Esophagus muscularis mucosa (tissue), 3 donors: ENCODE measurements at regions not wholly inside any gene's neighbourhood (a gene's known extent, or its start where the extent isn't known, plus 50 kb on each side); places are given as distances from the start of the nearest gene placed in this dataset.

Experiments
- CTCF ChIP-seq, 3 experiments: fragments of 200-600 bp in 2 of 3; fragments of 450-650 bp in 1 of 3; sonication (generic) in 2 of 3; IDR thresholded peaks; one replicate each; pipeline ENCODE4 v1.5.1; 2017 to 2019; ENCODE audit warnings: antibody characterized with exemption in 3 of 3, mild to moderate bottlenecking in 2 of 3, moderate library complexity in 1 of 3
- EP300 ChIP-seq: sonication (generic); formaldehyde crosslinking; IDR thresholded peaks from one replicate; pipeline ENCODE4 v1.6.1; 2017; ENCODE audit warnings: antibody characterized with exemption

GRCh38 chr2:16104315-16104948, 164.1 kb downstream of the MYCN start:
- TF ChIP-seq CTCF (IDR thresholded peaks at IDR 0.05): no peak
- no peak for TF ChIP-seq EP300
